IMR-90 (cell line): ENCODE measurements at regions not wholly inside any gene's neighbourhood (a gene's known extent, or its start where the extent isn't known, plus 50 kb on each side); places are given as distances from the start of the nearest gene placed in this dataset.

Experiments
- ATAC-seq: fragments of 200-7000 bp; cut with Tn5 transposase; 2 replicates; pipeline ENCODE4 v1.9.1; 2020; ENCODE audit warnings: low read depth, mild to moderate bottlenecking, moderate library complexity
- BruUV-seq: library from RNA; stranded (reverse); fragments of 400-500 nt; replicated peaks from 2 replicates; lab custom pipeline; 2021; lab: Mats Ljungman, UMichigan
- CTCF ChIA-PET: fragments of 300-600 bp; formaldehyde crosslinking; extraction: SDS; loops from one replicate; lab custom pipeline; 2021; ENCODE audit warnings: antibody characterized with exemption; lab: Yijun Ruan, JAX
- POLR2A ChIA-PET: fragments of 300-600 bp; sonication (Branson Sonifier 250); formaldehyde crosslinking; loops from one replicate; lab custom pipeline; 2022; ENCODE audit warnings: antibody characterized with exemption; ENCODE audit not compliant: unreplicated experiment; lab: Charles Lee
- DNase-seq: peaks from one replicate; pipeline ENCODE4 v3.0.0; 2013
- H2AFZ ChIP-seq: replicated peaks from 2 replicates; pipeline ENCODE3; 2013; ENCODE audit warnings: low read length, mild to moderate bottlenecking; ENCODE audit not compliant: poor library complexity
- H2AK5ac ChIP-seq: 2 replicates; pipeline ENCODE4 v1.6.1; 2013; ENCODE audit warnings: low read depth, low read length, inconsistent platforms
- H2AK9ac ChIP-seq: replicated peaks from 2 replicates; pipeline ENCODE3; 2013; ENCODE audit warnings: mild to moderate bottlenecking, low read depth, low read length, moderate library complexity; ENCODE audit not compliant: poor library complexity
- H2BK120ac ChIP-seq: 2 replicates; pipeline ENCODE4 v1.6.1; 2013; ENCODE audit warnings: low read depth, low read length, inconsistent platforms
- H2BK15ac ChIP-seq: 3 replicates; pipeline ENCODE4 v1.6.1; 2013; ENCODE audit warnings: low read depth, low read length, inconsistent platforms
- H2BK20ac ChIP-seq: 2 replicates; pipeline ENCODE4 v1.6.1; 2013; ENCODE audit warnings: low read depth, mild to moderate bottlenecking, inconsistent platforms, low read length, moderate library complexity
- H2BK5ac ChIP-seq: 2 replicates; pipeline ENCODE4 v1.6.1; 2013; ENCODE audit warnings: mild to moderate bottlenecking, low read depth, low read length, inconsistent platforms; ENCODE audit not compliant: poor library complexity, severe bottlenecking
- H3K14ac ChIP-seq: replicated peaks from 2 replicates; pipeline ENCODE4 v1.6.1; 2013; ENCODE audit warnings: low read depth, low read length, inconsistent platforms
- H3K18ac ChIP-seq: 2 replicates; pipeline ENCODE4 v1.6.1; 2013; ENCODE audit warnings: low read depth, low read length, control low read depth
- H3K23ac ChIP-seq: 2 replicates; pipeline ENCODE4 v1.6.1; 2013; ENCODE audit warnings: low read depth, low read length, inconsistent platforms
- H3K27ac ChIP-seq: 2 replicates; pipeline ENCODE4 v1.5.1; 2013; ENCODE audit warnings: mild to moderate bottlenecking, control low read depth, low read length; ENCODE audit not compliant: insufficient read depth
- H3K27me3 ChIP-seq: 2 replicates; pipeline ENCODE4 v1.6.1; 2013; ENCODE audit warnings: low read length; ENCODE audit not compliant: control insufficient read depth, insufficient read depth
- H3K36me3 ChIP-seq: 2 replicates; pipeline ENCODE4 v1.6.1; 2013; ENCODE audit warnings: low read length, mixed read lengths; ENCODE audit not compliant: control insufficient read depth, insufficient read depth
- H3K4ac ChIP-seq: 2 replicates; pipeline ENCODE4 v1.6.1; 2013; ENCODE audit warnings: low read depth, low read length, inconsistent platforms
- H3K4me1 ChIP-seq: 2 replicates; pipeline ENCODE4 v1.6.1; 2013; ENCODE audit warnings: low read length, mixed read lengths; ENCODE audit not compliant: control insufficient read depth, insufficient read depth
- H3K4me2 ChIP-seq: 2 replicates; pipeline ENCODE4 v1.6.1; 2013; ENCODE audit warnings: low read depth, mild to moderate bottlenecking, control low read depth, low read length, moderate library complexity
- H3K4me3 ChIP-seq: 2 replicates; pipeline ENCODE4 v1.5.1; 2013; ENCODE audit warnings: low read depth, mild to moderate bottlenecking, control low read depth, low read length, moderate library complexity; ENCODE audit not compliant: insufficient read depth
- H3K56ac ChIP-seq: 2 replicates; pipeline ENCODE4 v1.6.1; 2013; ENCODE audit warnings: low read length, inconsistent platforms; ENCODE audit not compliant: insufficient read depth; ENCODE audit errors: extremely low read depth
- H3K79me1 ChIP-seq, 2 experiments: 2 replicates each; pipeline ENCODE4 v1.6.1; 2013; ENCODE audit warnings: low read length in 2 of 2, inconsistent platforms in 1 of 2, low read depth in 1 of 2
- H3K9ac ChIP-seq: 2 replicates; pipeline ENCODE4 v1.6.1; 2013; ENCODE audit warnings: low read depth, low read length, control low read depth
- H3K9me1 ChIP-seq: 2 replicates; pipeline ENCODE4 v1.6.1; 2013; ENCODE audit warnings: low read length, inconsistent platforms; ENCODE audit not compliant: insufficient read depth
- H3K9me3 ChIP-seq: 2 replicates; pipeline ENCODE4 v1.6.1; 2013; ENCODE audit warnings: low read length; ENCODE audit not compliant: control insufficient read depth, insufficient read depth
- H4K20me1 ChIP-seq: 2 replicates; pipeline ENCODE4 v1.6.1; 2013; ENCODE audit warnings: low read length, inconsistent platforms; ENCODE audit not compliant: insufficient read depth
- H4K5ac ChIP-seq: 2 replicates; pipeline ENCODE4 v1.6.1; 2013; ENCODE audit warnings: mild to moderate bottlenecking, low read depth, low read length, control low read depth
- H4K8ac ChIP-seq, 2 experiments: 2 replicates each; pipeline ENCODE4 v1.6.1; 2013; ENCODE audit warnings: low read depth in 2 of 2, low read length in 2 of 2, control low read depth in 1 of 2, inconsistent platforms in 1 of 2
- H4K91ac ChIP-seq: 2 replicates; pipeline ENCODE4 v1.6.1; 2013; ENCODE audit warnings: low read depth, low read length, inconsistent platforms; ENCODE audit not compliant: insufficient read depth
- BHLHE40 ChIP-seq: fragments of 150-350 bp; IDR thresholded peaks from 2 replicates; pipeline ENCODE4 v1.6.1; 2016; ENCODE audit warnings: mild to moderate bottlenecking, low read depth, low read length
- CHD1 ChIP-seq: IDR thresholded peaks from 2 replicates; pipeline ENCODE4 v1.6.1; 2012; ENCODE audit warnings: low read depth, low read length, improper control_type of control experiment
- MAZ ChIP-seq: IDR thresholded peaks from 2 replicates; pipeline ENCODE4 v1.6.1; 2012; ENCODE audit warnings: low read depth, mild to moderate bottlenecking, low read length, improper control_type of control experiment, moderate library complexity, borderline replicate concordance
- POLR2A ChIP-seq: IDR thresholded peaks from 2 replicates; pipeline ENCODE4 v1.6.1; 2012; ENCODE audit warnings: mild to moderate bottlenecking, low read depth, low read length
- SMC3 ChIP-seq: fragments of 150-350 bp; IDR thresholded peaks from 2 replicates; pipeline ENCODE4 v1.6.1; 2016; ENCODE audit warnings: low read depth, mild to moderate bottlenecking, antibody characterized with exemption, low read length, moderate library complexity
- WGBS, 2 experiments: methylation state at CpG; one replicate each; pipeline versions ENCODE4 v1.1.5 to v1.1.7; 2013; ENCODE audit warnings: missing lambda C conversion rate in 2 of 2; ENCODE audit not compliant: insufficient read length in 1 of 2; ENCODE audit errors: extremely low coverage in 2 of 2; 5-methylcytosine and 5-hydroxymethylcytosine counted together
- dilution Hi-C: fragments of 300-500 bp; cut with HindIII; formaldehyde crosslinking; loops from one replicate; pipeline ENCODE4 v1.14.3; 2018; ENCODE audit warnings: low sequenced_read_pairs; ENCODE audit not compliant: unreplicated experiment
- in situ Hi-C: fragments of 300-500 bp; cut with MboI; formaldehyde crosslinking; loops from 3 replicates; pipeline ENCODE4 v1.14.3; 2019; ENCODE audit warnings: low sequenced_read_pairs, inconsistent platforms, mixed read lengths
- intact Hi-C: fragments of 100-400 bp; cut with micrococcal nuclease; formaldehyde crosslinking; loops from 2 replicates; pipeline ENCODE4 v1.10.0; 2022

DNA sequence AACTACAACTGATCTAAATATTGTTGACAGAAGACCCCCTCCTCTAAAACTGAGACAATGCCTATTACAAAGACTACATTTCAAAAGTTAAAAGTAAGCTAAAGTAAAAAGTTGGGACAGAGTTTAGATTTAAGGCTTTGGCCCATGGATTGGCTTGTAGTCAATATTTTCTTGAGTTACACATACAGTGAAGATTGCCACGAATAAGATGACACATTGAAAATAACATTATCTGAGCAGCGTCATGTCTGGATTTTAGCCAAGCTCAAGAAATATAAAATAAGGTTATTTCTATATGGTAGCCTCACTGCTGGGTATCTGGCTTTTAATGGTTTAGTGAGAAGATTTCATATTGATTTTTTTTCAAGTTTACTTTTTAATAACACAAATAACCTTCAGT is 266.2 kb upstream of the LDB2 start:
- Histone ChIP-seq H2AK5ac (no peak overlapping the region), H3K14ac (no peak overlapping the region), H3K9me1 (no peaks in the 10 kb centered on the region; the same call in 1 of the 2 replicates), H3K27me3 (no peaks in the 10 kb centered on the region), H4K8ac (no peak overlapping the region), H3K9me3 (no peaks in the 10 kb centered on the region), H3K27ac (no peak overlapping the region), H3K4ac (no peak overlapping the region), H2BK5ac (no peak overlapping the region), H2BK15ac (no peak overlapping the region), H4K5ac (no peak overlapping the region), H3K79me1 (no peaks in the 10 kb centered on the region), H3K4me3 (no peak overlapping the region), H3K4me1 (peaks cover 9% of the 10 kb centered on the region), H4K91ac (no peak overlapping the region), H3K9ac (no peak overlapping the region), H4K20me1 (no peaks in the 10 kb centered on the region), H2BK120ac (no peak overlapping the region), H2AK9ac (no peak overlapping the region), H2AFZ (no peak overlapping the region), H2BK20ac (no peak overlapping the region), H3K18ac (no peak overlapping the region), H3K56ac (no peak overlapping the region), H3K4me2 (no peak overlapping the region), H3K23ac (no peak overlapping the region), H3K36me3 (no peaks in the 10 kb centered on the region)
- CTCF ChIA-PET = no interaction called here
- in situ Hi-C loops (no loop called here), dilution Hi-C loops (no loop called here), intact Hi-C loops (no loop called here)
- POLR2A ChIA-PET = no interaction called here
- TF ChIP-seq MAZ = no peak
- no peak for TF ChIP-seq BHLHE40
- TF ChIP-seq POLR2A = no peak
- no peak for TF ChIP-seq CHD1
- TF ChIP-seq SMC3 = no peak
- ATAC-seq (no peak), DNase-seq (peak; percentile 63)
- no TSS peak for BruUV-seq
- no CpG with 5 or more reads among the region's 2 CpGs for WGBS, 2 experiments
